ENCODE measurements at regions not wholly inside any gene's neighbourhood (a gene's known extent, or its start where the extent isn't known, plus 50 kb on each side); places are given as distances from the start of the nearest gene placed in this dataset.

- ATAC-seq (no peak), DNase-seq (no peak)
- intact Hi-C loops (cut with DNase I, micrococcal nuclease) = no loop called here
Observed at GRCh38 chr11:70744396-70745185, 346.3 kb downstream of the CTTN start.

GRCh38 chr11:70745451-70745850 lies 347.1 kb downstream of the CTTN start:
- ATAC-seq (no peak), DNase-seq (no peak)
- intact Hi-C loops (cut with DNase I, micrococcal nuclease) = no loop called here

- intact Hi-C loops (cut with DNase I, micrococcal nuclease) = no loop called here
- ATAC-seq = no peak
- DNase-seq = no peak
Observed at GRCh38 chr11:70745941-70746340, 347.6 kb downstream of the CTTN start.

GRCh38 chr11:70746351-70746750 lies 348.0 kb downstream of the CTTN start:
- ATAC-seq = no peak
- DNase-seq = no peak
- intact Hi-C loops (cut with DNase I, micrococcal nuclease) = no loop called here

- no peak for ATAC-seq
- intact Hi-C loops (cut with DNase I, micrococcal nuclease) = no loop called here
- no peak for DNase-seq
Observed at GRCh38 chr11:70747285-70747684, 349.0 kb downstream of the CTTN start.

GRCh38 chr11:70747921-70748320 lies 349.6 kb downstream of the CTTN start:
- no peak for DNase-seq
- intact Hi-C loops (cut with DNase I, micrococcal nuclease) = no loop called here
- no peak for ATAC-seq

- intact Hi-C loops (cut with DNase I, micrococcal nuclease) = loop anchor here in 1 of 2 donors (10.0 kb wide), 1 partner anchor 286 kb away; no protein-coding TSS in a partner anchor
- ATAC-seq (no peak), DNase-seq (no peak)
Observed at GRCh38 chr11:70751142-70751734, 352.9 kb downstream of the CTTN start.

- ATAC-seq (peak; percentile 99), DNase-seq (peak; percentile 51 to 80)
- intact Hi-C loops (cut with DNase I, micrococcal nuclease) = loop anchor here (2.0 to 10.0 kb wide), 2 partner anchors 289 to 291 kb away; no protein-coding TSS in a partner anchor
Observed at GRCh38 chr11:70755410-70756158, 357.3 kb downstream of the CTTN start.

- intact Hi-C loops (cut with DNase I, micrococcal nuclease) = loop anchor here in 1 of 2 donors (10.0 kb wide), 1 partner anchor 292 kb away; no protein-coding TSS in a partner anchor
- DNase-seq = no peak
Observed at GRCh38 chr11:70756341-70756740, 358.0 kb downstream of the CTTN start.

GRCh38 chr11:70756756-70757155 lies 358.4 kb downstream of the CTTN start:
- ATAC-seq = no peak
- intact Hi-C loops (cut with DNase I, micrococcal nuclease) = loop anchor here in 1 of 2 donors (10.0 kb wide), 1 partner anchor 292 kb away; no protein-coding TSS in a partner anchor
- DNase-seq = no peak

More at GRCh38 chr11:70756341-70756740, 358.0 kb downstream of the CTTN start:
- ATAC-seq = no peak

GRCh38 chr11:70757241-70757640 lies 358.9 kb downstream of the CTTN start:
- intact Hi-C loops (cut with DNase I, micrococcal nuclease) = loop anchor here in 1 of 2 donors (10.0 kb wide), 1 partner anchor 292 kb away; no protein-coding TSS in a partner anchor
- no peak for ATAC-seq
- DNase-seq = no peak

GRCh38 chr11:70758206-70758605 lies 359.9 kb downstream of the CTTN start:
- intact Hi-C loops (cut with DNase I, micrococcal nuclease) = loop anchor here in 1 of 2 donors (10.0 kb wide), 1 partner anchor 293 kb away; no protein-coding TSS in a partner anchor
- ATAC-seq (no peak), DNase-seq (no peak)

- no peak for DNase-seq
- no peak for ATAC-seq
- intact Hi-C loops (cut with DNase I, micrococcal nuclease) = loop anchor here in 1 of 2 donors (10.0 kb wide), 1 partner anchor 295 kb away; no protein-coding TSS in a partner anchor
Observed at GRCh38 chr11:70759846-70760245, 361.5 kb downstream of the CTTN start.

GRCh38 chr11:70760416-70761020 lies 362.2 kb downstream of the CTTN start:
- intact Hi-C loops (cut with DNase I, micrococcal nuclease) = no loop called here
- DNase-seq (no peak), ATAC-seq (no peak)

GRCh38 chr11:70761094-70761907 lies 363.0 kb downstream of the CTTN start:
- intact Hi-C loops (cut with DNase I, micrococcal nuclease) = no loop called here
- ATAC-seq = no peak
- no peak for DNase-seq

- ATAC-seq = no peak
- intact Hi-C loops (cut with DNase I, micrococcal nuclease) = no loop called here
Observed at GRCh38 chr11:70761908-70762337, 363.6 kb downstream of the CTTN start.

GRCh38 chr11:70762810-70763209 lies 364.5 kb downstream of the CTTN start:
- intact Hi-C loops (cut with DNase I, micrococcal nuclease) = no loop called here
- ATAC-seq = no peak
- DNase-seq = no peak

More at GRCh38 chr11:70761908-70762337, 363.6 kb downstream of the CTTN start:
- no peak for DNase-seq

GRCh38 chr11:70763606-70764005 lies 365.3 kb downstream of the CTTN start:
- ATAC-seq = no peak
- no peak for DNase-seq
- intact Hi-C loops (cut with DNase I, micrococcal nuclease) = no loop called here

Data from left colon (tissue), 2 donors.